ENCODE measurements at regions not wholly inside any gene's neighbourhood (a gene's known extent, or its start where the extent isn't known, plus 50 kb on each side); places are given as distances from the start of the nearest gene placed in this dataset.

DNA sequence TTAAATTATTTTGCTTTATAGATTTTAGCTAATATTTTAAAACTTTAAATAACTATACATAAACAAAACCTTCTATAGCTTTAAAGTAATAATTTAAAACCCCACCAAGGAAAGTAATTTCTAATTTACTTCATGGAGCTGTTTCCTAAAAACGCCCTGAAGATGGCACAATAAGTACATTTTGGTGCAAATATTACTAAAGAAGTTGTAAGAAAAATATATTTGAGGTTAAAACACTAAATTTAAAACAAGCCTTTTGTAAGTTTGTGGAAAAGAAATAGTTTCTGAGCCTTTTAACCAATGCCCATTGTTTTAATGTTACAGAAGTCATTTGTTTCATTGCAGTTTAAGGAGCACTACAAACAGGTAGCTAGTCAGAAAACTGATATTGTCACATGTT, 137.4 kb upstream of the AGA start:
- ChIA-PET CTCF (interaction anchor here (0.6 kb wide), 2 partner anchors 201 to 1212 kb away, joined by 3 to 4 read pairs; no protein-coding TSS in a partner anchor), POLR2A (ENCODE audit: unreplicated experiment) (no interaction called here)
- in situ Hi-C loops (cut with MboI; ENCODE audit: low sequenced_read_pairs): no loop called here
- H2AFZ ChIP-seq (replicated peaks; ENCODE audit: low read length, poor library complexity): no peak overlapping the region
- TF ChIP-seq MAZ (IDR thresholded peaks at IDR 0.05; ENCODE audit: borderline replicate concordance, low read depth, low read length) (no peak), RAD21 (IDR thresholded peaks at IDR 0.05; ENCODE audit: low read length) (peak; percentile 34; the same call in 1 of the 2 replicates), SMC3 (IDR thresholded peaks at IDR 0.05; ENCODE audit: low read depth, low read length) (0 out of 2 replicates have a peak, but pooled peaks have one; percentile 21), CEBPB (IDR thresholded peaks at IDR 0.05; ENCODE audit: low read depth, low read length) (no peak)
- TF ChIP-seq, protein P1, sequence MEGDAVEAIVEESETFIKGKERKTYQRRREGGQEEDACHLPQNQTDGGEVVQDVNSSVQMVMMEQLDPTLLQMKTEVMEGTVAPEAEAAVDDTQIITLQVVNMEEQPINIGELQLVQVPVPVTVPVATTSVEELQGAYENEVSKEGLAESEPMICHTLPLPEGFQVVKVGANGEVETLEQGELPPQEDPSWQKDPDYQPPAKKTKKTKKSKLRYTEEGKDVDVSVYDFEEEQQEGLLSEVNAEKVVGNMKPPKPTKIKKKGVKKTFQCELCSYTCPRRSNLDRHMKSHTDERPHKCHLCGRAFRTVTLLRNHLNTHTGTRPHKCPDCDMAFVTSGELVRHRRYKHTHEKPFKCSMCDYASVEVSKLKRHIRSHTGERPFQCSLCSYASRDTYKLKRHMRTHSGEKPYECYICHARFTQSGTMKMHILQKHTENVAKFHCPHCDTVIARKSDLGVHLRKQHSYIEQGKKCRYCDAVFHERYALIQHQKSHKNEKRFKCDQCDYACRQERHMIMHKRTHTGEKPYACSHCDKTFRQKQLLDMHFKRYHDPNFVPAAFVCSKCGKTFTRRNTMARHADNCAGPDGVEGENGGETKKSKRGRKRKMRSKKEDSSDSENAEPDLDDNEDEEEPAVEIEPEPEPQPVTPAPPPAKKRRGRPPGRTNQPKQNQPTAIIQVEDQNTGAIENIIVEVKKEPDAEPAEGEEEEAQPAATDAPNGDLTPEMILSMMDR (conservative IDR thresholded peaks at IDR 0.05; ENCODE audit: low read depth, low read length): peak; percentile 43
- TF ChIP-seq, protein P2, sequence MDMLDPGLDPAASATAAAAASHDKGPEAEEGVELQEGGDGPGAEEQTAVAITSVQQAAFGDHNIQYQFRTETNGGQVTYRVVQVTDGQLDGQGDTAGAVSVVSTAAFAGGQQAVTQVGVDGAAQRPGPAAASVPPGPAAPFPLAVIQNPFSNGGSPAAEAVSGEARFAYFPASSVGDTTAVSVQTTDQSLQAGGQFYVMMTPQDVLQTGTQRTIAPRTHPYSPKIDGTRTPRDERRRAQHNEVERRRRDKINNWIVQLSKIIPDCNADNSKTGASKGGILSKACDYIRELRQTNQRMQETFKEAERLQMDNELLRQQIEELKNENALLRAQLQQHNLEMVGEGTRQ (IDR thresholded peaks at IDR 0.05; ENCODE audit: low read depth, low read length): no peak
- no peak overlapping the region for H3K9ac ChIP-seq (ENCODE audit: low read depth, low read length)
- H2AK9ac ChIP-seq (replicated peaks; ENCODE audit: low read depth, low read length, poor library complexity): no peak overlapping the region
- no peak overlapping the region for H3K27ac ChIP-seq (ENCODE audit: insufficient read depth, low read length)
- H3K56ac ChIP-seq (ENCODE audit: extremely low read depth, insufficient read depth, low read length): no peak overlapping the region
- H3K4me1 ChIP-seq (ENCODE audit: control insufficient read depth, insufficient read depth, low read length): peaks cover under 1% of the 10 kb centered on the region; the same call in 1 of the 2 replicates
- H2BK120ac ChIP-seq (ENCODE audit: low read depth, low read length): no peak overlapping the region
- no peak overlapping the region for H2AK5ac ChIP-seq (ENCODE audit: low read depth, low read length)
- H3K27me3 ChIP-seq (ENCODE audit: control insufficient read depth, insufficient read depth, low read length): no peaks in the 10 kb centered on the region
- H3K4ac ChIP-seq (ENCODE audit: low read depth, low read length): no peak overlapping the region
- no peaks in the 10 kb centered on the region for H3K79me1 ChIP-seq (ENCODE audit: low read depth in 1 of 2, low read length in 2 of 2)
- H4K5ac ChIP-seq (ENCODE audit: low read depth, low read length): no peak overlapping the region
- H3K14ac ChIP-seq (replicated peaks; ENCODE audit: low read depth, low read length): no peak overlapping the region
- H3K36me3 ChIP-seq (ENCODE audit: control insufficient read depth, insufficient read depth, low read length): no peaks in the 10 kb centered on the region
- no peak overlapping the region for H3K18ac ChIP-seq (ENCODE audit: low read depth, low read length)
- no peaks in the 10 kb centered on the region for H4K20me1 ChIP-seq (ENCODE audit: insufficient read depth, low read length)
- no TSS peak for BruUV-seq (replicated peaks)
- ATAC-seq (ENCODE audit: low read depth) (no peak), DNase-seq (peak; percentile 16)
- no peak overlapping the region for H3K4me2 ChIP-seq (ENCODE audit: low read depth, low read length)
- H2BK15ac ChIP-seq (ENCODE audit: low read depth, low read length): no peak overlapping the region
- H3K4me3 ChIP-seq (ENCODE audit: insufficient read depth, low read depth, low read length): no peak overlapping the region
- dilution Hi-C loops (cut with HindIII; ENCODE audit: low sequenced_read_pairs, unreplicated experiment): no loop called here
- no peaks in the 10 kb centered on the region for H3K9me1 ChIP-seq (ENCODE audit: insufficient read depth, low read length)
- no peaks in the 10 kb centered on the region for H3K9me3 ChIP-seq (ENCODE audit: control insufficient read depth, insufficient read depth, low read length)
- no CpG with 5 or more reads among the region's 1 CpG for WGBS, 2 experiments (ENCODE audit: extremely low coverage in 2 of 2, insufficient read length in 1 of 2)
- H2BK20ac ChIP-seq (ENCODE audit: low read depth, low read length): no peak overlapping the region
- no peak overlapping the region for H3K23ac ChIP-seq (ENCODE audit: low read depth, low read length)
- intact Hi-C loops (cut with micrococcal nuclease): no loop called here
- H4K91ac ChIP-seq (ENCODE audit: insufficient read depth, low read depth, low read length): no peak overlapping the region
- H2BK5ac ChIP-seq (ENCODE audit: low read depth, low read length, poor library complexity, severe bottlenecking): no peak overlapping the region
- no peak overlapping the region for H4K8ac ChIP-seq (ENCODE audit: low read depth in 2 of 2, low read length in 2 of 2)

Measured in IMR-90 (cell line).